Esophagus squamous epithelium (tissue), 5 donors: ENCODE measurements at regions not wholly inside any gene's neighbourhood (a gene's known extent, or its start where the extent isn't known, plus 50 kb on each side); places are given as distances from the start of the nearest gene placed in this dataset.

Experiments
- DNase-seq: peaks from one replicate; lab custom pipeline; 2025; lab: John Stamatoyannopoulos, UW
- H3K27ac ChIP-seq, 4 donors: fragments of 200-600 bp; sonication (generic); one replicate each; pipeline ENCODE4 v1.5.1; 2016 to 2019; ENCODE audit warnings: mild to moderate bottlenecking in 1 of 4
- H3K27me3 ChIP-seq, 4 donors: fragments of 200-600 bp; sonication (generic); 1 replicate in 3 of 4; 2 replicates in 1 of 4; pipeline versions ENCODE4 v1.5.1 to v1.6.0; 2017 to 2021; ENCODE audit warnings: antibody characterized with exemption in 1 of 4
- H3K36me3 ChIP-seq, 3 donors: fragments of 200-600 bp; sonication (generic); one replicate each; pipeline ENCODE4 v1.5.1; 2016 to 2019
- H3K4me1 ChIP-seq, 3 donors: fragments of 200-600 bp; sonication (generic); one replicate each; pipeline ENCODE4 v1.5.1; 2017 to 2019
- H3K4me3 ChIP-seq, 4 donors: fragments of 200-600 bp; sonication (generic); 1 replicate in 3 of 4; 2 replicates in 1 of 4; pipeline ENCODE4 v1.5.1; 2016 to 2019; ENCODE audit warnings: mild to moderate bottlenecking in 2 of 4, moderate library complexity in 1 of 4
- H3K9me3 ChIP-seq, 3 donors: fragments of 200-600 bp; sonication (generic); one replicate each; pipeline ENCODE4 v1.5.1; 2016 to 2019
- POLR2A ChIP-seq, 4 donors: fragments of 450-650 bp; IDR thresholded peaks; one replicate each; pipeline ENCODE4 v1.6.1; 2017; ENCODE audit warnings: antibody characterized with exemption in 4 of 4, mild to moderate bottlenecking in 4 of 4, moderate library complexity in 3 of 4
- WGBS, 2 donors: methylation state at CpG; one replicate each; pipeline ENCODE4 v1.1.5; 2018; 5-methylcytosine and 5-hydroxymethylcytosine counted together
- intact Hi-C: fragments of 100-400 bp; cut with DNase I; formaldehyde crosslinking; loops from one replicate; pipeline ENCODE4 v1.15.0; 2022
- TF ChIP-seq, protein P1 (sequence below), 6 experiments: fragments of 450-650 bp in 4 of 6; fragments of 200-600 bp in 2 of 6; sonication (generic) in 2 of 6; IDR thresholded peaks; one replicate each; pipeline ENCODE4 v1.5.1; 2016 to 2019; ENCODE audit warnings: antibody characterized with exemption in 6 of 6, mild to moderate bottlenecking in 4 of 6, moderate library complexity in 4 of 6
- donor health status: DM: yes; HTN: yes; CAD: no.

DNA sequence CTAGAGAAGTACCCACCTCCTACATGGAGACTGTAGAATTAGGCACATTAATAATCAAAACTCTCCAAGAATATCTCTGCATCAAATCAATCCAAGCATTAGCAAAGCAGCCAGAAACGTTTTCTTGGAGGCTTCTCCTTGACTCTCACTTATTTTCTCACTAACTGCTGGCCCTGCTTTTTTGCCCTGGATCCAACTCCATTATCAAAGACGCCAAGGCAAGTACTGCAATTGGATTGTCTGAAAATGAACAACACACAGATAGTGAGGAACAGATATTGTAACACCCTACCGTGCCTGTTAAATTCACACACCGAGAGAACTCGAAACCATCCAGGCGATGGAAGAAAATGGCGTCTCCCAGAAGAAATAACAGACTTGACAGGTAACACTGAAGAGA lies 256.2 kb upstream of the MDFIC2 start:
- no peak overlapping the region for H3K27ac ChIP-seq
- H3K36me3 ChIP-seq: no peaks in the 10 kb centered on the region
- H3K4me3 ChIP-seq: no peak overlapping the region
- DNase-seq: no peak
- TF ChIP-seq POLR2A (IDR thresholded peaks at IDR 0.05): no peak
- TF ChIP-seq, protein P1, sequence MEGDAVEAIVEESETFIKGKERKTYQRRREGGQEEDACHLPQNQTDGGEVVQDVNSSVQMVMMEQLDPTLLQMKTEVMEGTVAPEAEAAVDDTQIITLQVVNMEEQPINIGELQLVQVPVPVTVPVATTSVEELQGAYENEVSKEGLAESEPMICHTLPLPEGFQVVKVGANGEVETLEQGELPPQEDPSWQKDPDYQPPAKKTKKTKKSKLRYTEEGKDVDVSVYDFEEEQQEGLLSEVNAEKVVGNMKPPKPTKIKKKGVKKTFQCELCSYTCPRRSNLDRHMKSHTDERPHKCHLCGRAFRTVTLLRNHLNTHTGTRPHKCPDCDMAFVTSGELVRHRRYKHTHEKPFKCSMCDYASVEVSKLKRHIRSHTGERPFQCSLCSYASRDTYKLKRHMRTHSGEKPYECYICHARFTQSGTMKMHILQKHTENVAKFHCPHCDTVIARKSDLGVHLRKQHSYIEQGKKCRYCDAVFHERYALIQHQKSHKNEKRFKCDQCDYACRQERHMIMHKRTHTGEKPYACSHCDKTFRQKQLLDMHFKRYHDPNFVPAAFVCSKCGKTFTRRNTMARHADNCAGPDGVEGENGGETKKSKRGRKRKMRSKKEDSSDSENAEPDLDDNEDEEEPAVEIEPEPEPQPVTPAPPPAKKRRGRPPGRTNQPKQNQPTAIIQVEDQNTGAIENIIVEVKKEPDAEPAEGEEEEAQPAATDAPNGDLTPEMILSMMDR (IDR thresholded peaks at IDR 0.05): no peak
- no peaks in the 10 kb centered on the region for H3K9me3 ChIP-seq
- intact Hi-C loops: no loop called here
- H3K27me3 ChIP-seq: no peaks in the 10 kb centered on the region
- 84 to 88% methylated on average over 7 of the region's 7 CpGs for WGBS, 2 donors
- H3K4me1 ChIP-seq: peaks cover 0 to 8% (median 0%) of the 10 kb centered on the region in 3 donors

GRCh38 chr3:70565861-70566260 lies 253.4 kb upstream of the MDFIC2 start:
- Histone ChIP-seq H3K27ac (no peak overlapping the region), H3K9me3 (peaks cover 0 to 2% (median 0%) of the 10 kb centered on the region in 3 donors), H3K27me3 (no peaks in the 10 kb centered on the region), H3K4me1 (peaks cover 0 to 8% (median 0%) of the 10 kb centered on the region in 3 donors), H3K36me3 (no peaks in the 10 kb centered on the region), H3K4me3 (no peak overlapping the region)
- TF ChIP-seq, protein P1 (IDR thresholded peaks at IDR 0.05): no peak
- TF ChIP-seq POLR2A (IDR thresholded peaks at IDR 0.05): no peak
- no peak for DNase-seq
- intact Hi-C loops: no loop called here
- 86 to 97% methylated on average over 3 of the region's 3 CpGs for WGBS, 2 donors

DNA sequence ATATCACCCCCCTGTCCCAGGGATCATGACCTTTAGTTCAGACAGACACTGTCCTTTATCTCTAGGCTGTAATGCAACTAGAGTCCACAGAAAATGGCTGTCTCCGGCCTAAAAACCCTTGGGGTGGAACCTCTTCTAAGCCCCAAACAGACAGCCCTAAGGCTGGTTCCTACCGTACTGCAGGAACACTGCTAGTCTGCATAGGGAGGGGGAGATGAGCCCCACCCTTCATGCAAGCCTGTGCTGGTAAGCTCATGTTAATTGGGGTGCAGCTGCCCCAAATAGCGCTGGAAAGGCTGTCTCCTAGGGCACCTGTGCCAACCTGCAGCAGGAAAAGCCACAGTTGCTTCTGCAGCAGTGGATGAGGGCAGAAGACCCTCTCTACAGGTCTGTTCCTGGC lies 252.1 kb upstream of the MDFIC2 start:
- Histone ChIP-seq H3K4me3 (no peak overlapping the region), H3K27ac (no peak overlapping the region), H3K36me3 (no peaks in the 10 kb centered on the region), H3K27me3 (no peaks in the 10 kb centered on the region), H3K4me1 (peaks cover 0 to 8% (median 0%) of the 10 kb centered on the region in 3 donors), H3K9me3 (peaks cover 0 to 2% (median 0%) of the 10 kb centered on the region in 3 donors)
- intact Hi-C loops: no loop called here
- WGBS, 2 donors: 38% methylated on average over 1 of the region's 3 CpGs; no CpG with 5 or more reads in 1 of the 2 donors
- DNase-seq: no peak
- TF ChIP-seq, protein P1 (IDR thresholded peaks at IDR 0.05): no peak
- TF ChIP-seq POLR2A (IDR thresholded peaks at IDR 0.05): no peak

DNA sequence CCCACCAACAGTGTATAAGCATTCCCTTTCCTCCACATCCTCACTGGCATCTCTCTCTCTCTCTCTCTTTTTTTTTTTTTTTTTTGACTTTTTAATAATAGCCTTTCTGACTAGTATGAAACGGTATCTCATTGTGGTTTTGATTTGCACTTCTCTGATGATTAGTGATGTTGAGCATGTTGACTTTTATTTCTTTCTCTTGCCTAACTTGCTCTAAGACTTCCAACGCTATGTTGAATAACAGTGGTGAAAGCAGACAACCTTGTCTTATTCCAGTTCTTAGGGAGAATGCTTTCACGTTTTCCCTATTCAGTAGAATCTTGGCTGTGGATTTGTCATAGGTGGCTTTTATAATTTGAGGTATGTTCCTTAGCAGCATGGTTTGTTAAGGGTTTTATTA lies 249.4 kb upstream of the MDFIC2 start:
- Histone ChIP-seq H3K27me3 (no peaks in the 10 kb centered on the region), H3K4me3 (no peak overlapping the region), H3K9me3 (peaks cover 0 to 2% (median 0%) of the 10 kb centered on the region in 3 donors), H3K36me3 (no peaks in the 10 kb centered on the region), H3K4me1 (peaks cover 0 to 8% (median 0%) of the 10 kb centered on the region in 3 donors), H3K27ac (no peak overlapping the region)
- 71 to 72% methylated on average over 3 of the region's 3 CpGs for WGBS, 2 donors
- TF ChIP-seq, protein P1 (IDR thresholded peaks at IDR 0.05): no peak
- no peak for TF ChIP-seq POLR2A (IDR thresholded peaks at IDR 0.05)
- intact Hi-C loops: no loop called here
- DNase-seq: no peak

DNA sequence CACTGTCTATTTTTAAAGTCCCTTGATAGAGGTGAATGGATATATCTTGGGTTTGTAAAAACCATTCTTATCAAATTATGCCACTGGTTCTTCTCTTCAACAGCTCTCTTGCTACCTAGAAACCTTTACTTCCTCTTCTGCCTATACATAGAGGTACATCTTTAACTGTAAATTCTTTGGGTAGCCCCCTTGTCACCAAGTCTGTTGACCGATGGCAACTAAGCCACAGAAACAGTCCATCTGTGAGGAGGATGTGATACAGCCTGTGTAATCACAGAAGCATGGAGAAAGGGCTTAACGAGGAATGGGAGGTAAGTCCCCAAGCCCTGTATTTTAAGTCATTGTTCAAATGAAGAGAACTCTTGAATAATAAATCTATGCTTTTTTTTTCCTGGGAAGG lies 246.5 kb upstream of the MDFIC2 start:
- DNase-seq: no peak
- peaks cover 0 to 2% (median 0%) of the 10 kb centered on the region in 3 donors for H3K9me3 ChIP-seq
- H3K36me3 ChIP-seq: no peaks in the 10 kb centered on the region
- no peaks in the 10 kb centered on the region for H3K4me1 ChIP-seq
- WGBS, 2 donors: 62 to 64% methylated on average over 2 of the region's 2 CpGs
- intact Hi-C loops: no loop called here
- no peak overlapping the region for H3K27ac ChIP-seq
- H3K27me3 ChIP-seq: no peaks in the 10 kb centered on the region
- TF ChIP-seq, protein P1 (IDR thresholded peaks at IDR 0.05): no peak
- TF ChIP-seq POLR2A (IDR thresholded peaks at IDR 0.05): no peak
- H3K4me3 ChIP-seq: no peak overlapping the region
